Ishikawa (cell line): ENCODE measurements at regions not wholly inside any gene's neighbourhood (a gene's known extent, or its start where the extent isn't known, plus 50 kb on each side); places are given as distances from the start of the nearest gene placed in this dataset.

Experiments
- CEBPB ChIP-seq: IDR thresholded peaks from 2 replicates; pipeline ENCODE4 v1.6.1; 2012
- CREB1 ChIP-seq: IDR thresholded peaks from 2 replicates; pipeline ENCODE4 v1.6.1; 2012; ENCODE audit warnings: low read depth
- EGR1 ChIP-seq: IDR thresholded peaks from 2 replicates; pipeline ENCODE4 v1.6.1; 2012
- EP300 ChIP-seq: IDR thresholded peaks from 2 replicates; pipeline ENCODE4 v1.6.1; 2012; ENCODE audit warnings: borderline replicate concordance
- FOXM1 ChIP-seq: IDR thresholded peaks from 2 replicates; pipeline ENCODE4 v1.6.1; 2012; ENCODE audit warnings: low read depth, borderline replicate concordance
- MAX ChIP-seq: IDR thresholded peaks from 2 replicates; pipeline ENCODE4 v1.6.1; 2012
- NFIC ChIP-seq: IDR thresholded peaks from 2 replicates; pipeline ENCODE4 v1.6.1; 2012
- RAD21 ChIP-seq: IDR thresholded peaks from 2 replicates; pipeline ENCODE4 v1.6.1; 2012; ENCODE audit warnings: low read depth
- REST ChIP-seq: IDR thresholded peaks from 2 replicates; pipeline ENCODE4 v1.6.1; 2012; ENCODE audit warnings: low read depth, mild to moderate bottlenecking
- TAF1 ChIP-seq: IDR thresholded peaks from 2 replicates; pipeline ENCODE4 v1.6.1; 2012; ENCODE audit warnings: low read depth, mild to moderate bottlenecking
- TCF12 ChIP-seq: IDR thresholded peaks from 2 replicates; pipeline ENCODE4 v1.6.1; 2012; ENCODE audit warnings: low read depth
- TEAD4 ChIP-seq: IDR thresholded peaks from 2 replicates; pipeline ENCODE4 v1.6.1; 2012
- USF1 ChIP-seq: IDR thresholded peaks from 2 replicates; pipeline ENCODE4 v1.6.1; 2012
- YY1 ChIP-seq: IDR thresholded peaks from 2 replicates; pipeline ENCODE4 v1.6.1; 2012; ENCODE audit warnings: low read depth
- ZBTB7A ChIP-seq: IDR thresholded peaks from 2 replicates; pipeline ENCODE4 v1.6.1; 2012; ENCODE audit warnings: low read depth

GRCh38 chr1:38699330-38700076 lies 160.1 kb downstream of the RRAGC start:
- TF ChIP-seq REST = no peak
- TF ChIP-seq CREB1 = no peak
- no peak for TF ChIP-seq ZBTB7A
- TF ChIP-seq TEAD4 = no peak
- no peak for TF ChIP-seq NFIC
- no peak for TF ChIP-seq MAX
- no peak for TF ChIP-seq RAD21
- TF ChIP-seq YY1 = no peak
- TF ChIP-seq TAF1 = no peak
- no peak for TF ChIP-seq CEBPB
- no peak for TF ChIP-seq FOXM1

GRCh38 chr1:38697387-38697786 lies 162.2 kb downstream of the RRAGC start:
- TF ChIP-seq MAX = no peak
- TF ChIP-seq CEBPB = no peak
- no peak for TF ChIP-seq EGR1
- TF ChIP-seq TEAD4 = no peak
- no peak for TF ChIP-seq NFIC
- no peak for TF ChIP-seq USF1
- no peak for TF ChIP-seq CREB1

GRCh38 chr1:38696371-38696770 lies 163.2 kb downstream of the RRAGC start:
- TF ChIP-seq RAD21 (no peak), USF1 (no peak)

GRCh38 chr1:38693759-38694158 lies 165.8 kb downstream of the RRAGC start:
- no peak for TF ChIP-seq CREB1
- no peak for TF ChIP-seq CEBPB
- no peak for TF ChIP-seq EGR1
- TF ChIP-seq FOXM1 = no peak
- TF ChIP-seq NFIC = no peak
- no peak for TF ChIP-seq YY1
- no peak for TF ChIP-seq RAD21
- no peak for TF ChIP-seq EP300
- TF ChIP-seq USF1 = no peak

- TF ChIP-seq MAX (no peak), EGR1 (no peak), USF1 (no peak)
These were observed 166.5 kb downstream of the RRAGC start for GRCh38 chr1:38693031-38693430.

- TF ChIP-seq MAX (no peak), EP300 (no peak), FOXM1 (no peak), YY1 (no peak), TEAD4 (no peak), RAD21 (no peak), NFIC (no peak), ZBTB7A (no peak), CEBPB (no peak), TCF12 (no peak), USF1 (no peak), CREB1 (no peak), REST (no peak), TAF1 (no peak), EGR1 (no peak)
These were observed 168.7 kb downstream of the RRAGC start for GRCh38 chr1:38690790-38691449.
